SK-N-SH treated with all-trans-retinoic acid at 6 μM for 48 hours (cell line): ENCODE measurements at regions not wholly inside any gene's neighbourhood (a gene's known extent, or its start where the extent isn't known, plus 50 kb on each side); places are given as distances from the start of the nearest gene placed in this dataset.

Experiments
- ATAC-seq: fragments of 200-7000 bp; cut with Tn5 transposase; 3 replicates; pipeline ENCODE4 v1.9.1; 2020; ENCODE audit warnings: mild to moderate bottlenecking, moderate library complexity
- ARNTL ChIP-seq: fragments of 450-650 bp; formaldehyde crosslinking; IDR thresholded peaks from 2 replicates; pipeline ENCODE4 v1.5.0; 2020; ENCODE audit warnings: low read depth, mild to moderate bottlenecking, moderate library complexity, borderline replicate concordance
- BACH2 ChIP-seq: fragments of 250-450 bp; sonication (Bioruptor Pico); IDR thresholded peaks from 2 replicates; pipeline ENCODE4 v1.9.0; 2021; ENCODE audit warnings: mild to moderate bottlenecking, borderline replicate concordance
- CSDC2 ChIP-seq: fragments of 250-450 bp; sonication (Bioruptor Pico); IDR thresholded peaks from 2 replicates; pipeline ENCODE4 v1.5.0; 2020; ENCODE audit warnings: mild to moderate bottlenecking, moderate library complexity
- ESRRG ChIP-seq: fragments of 250-450 bp; sonication (Bioruptor Pico); IDR thresholded peaks from 2 replicates; pipeline ENCODE4 v1.6.1; 2021; ENCODE audit warnings: mild to moderate bottlenecking
- GLIS3 ChIP-seq: fragments of 250-450 bp; sonication (Bioruptor Pico); IDR thresholded peaks from 2 replicates; pipeline ENCODE4 v1.5.0; 2020; ENCODE audit warnings: mild to moderate bottlenecking, moderate library complexity
- ISL1 ChIP-seq: fragments of 250-450 bp; sonication (Bioruptor Pico); IDR thresholded peaks from 2 replicates; pipeline ENCODE4 v2.1.2; 2022; ENCODE audit warnings: mild to moderate bottlenecking, moderate library complexity
- OSR1 ChIP-seq: fragments of 250-450 bp; sonication (Bioruptor Pico); IDR thresholded peaks from 2 replicates; pipeline ENCODE4 v1.8.0; 2022; ENCODE audit warnings: moderate library complexity, mild to moderate bottlenecking, inconsistent platforms
- PPARA ChIP-seq: fragments of 250-450 bp; sonication (Bioruptor Pico); IDR thresholded peaks from 2 replicates; pipeline ENCODE4 v1.5.0; 2020; ENCODE audit warnings: mild to moderate bottlenecking, borderline replicate concordance
- RARB ChIP-seq: fragments of 250-450 bp; sonication (Bioruptor Pico); IDR thresholded peaks from 2 replicates; pipeline ENCODE4 v1.8.0; 2021; ENCODE audit warnings: mild to moderate bottlenecking, moderate library complexity
- SNAI2 ChIP-seq: fragments of 250-450 bp; sonication (Bioruptor Pico); IDR thresholded peaks from 2 replicates; pipeline ENCODE4 v1.5.0; 2020; ENCODE audit warnings: mild to moderate bottlenecking, moderate library complexity
- TOX ChIP-seq: fragments of 250-450 bp; sonication (Bioruptor Pico); IDR thresholded peaks from 2 replicates; pipeline ENCODE4 v1.8.0; 2021; ENCODE audit warnings: mild to moderate bottlenecking, moderate library complexity, borderline replicate concordance
- ZC3H10 ChIP-seq: fragments of 250-450 bp; sonication (Bioruptor Pico); IDR thresholded peaks from 2 replicates; pipeline ENCODE4 v1.5.1; 2021; ENCODE audit warnings: mild to moderate bottlenecking, moderate library complexity
- ZFP3 ChIP-seq: fragments of 250-450 bp; sonication (Bioruptor Pico); IDR thresholded peaks from 2 replicates; pipeline ENCODE4 v1.5.0; 2020; ENCODE audit warnings: mild to moderate bottlenecking, moderate library complexity
- ZFP30 ChIP-seq: fragments of 450-650 bp; formaldehyde crosslinking; IDR thresholded peaks from 2 replicates; pipeline ENCODE4 v1.5.0; 2022; ENCODE audit warnings: mild to moderate bottlenecking, moderate library complexity
- ZNF565 ChIP-seq: fragments of 450-650 bp; formaldehyde crosslinking; conservative IDR thresholded peaks from 2 replicates; pipeline ENCODE4 v1.5.0; 2020; ENCODE audit warnings: low read depth, mild to moderate bottlenecking, moderate library complexity
- ZNF70 ChIP-seq: fragments of 450-650 bp; formaldehyde crosslinking; IDR thresholded peaks from 2 replicates; pipeline ENCODE4 v1.5.0; 2020; ENCODE audit warnings: mild to moderate bottlenecking, moderate library complexity
- ZNF8 ChIP-seq: fragments of 450-650 bp; formaldehyde crosslinking; IDR thresholded peaks from 2 replicates; pipeline ENCODE4 v1.5.0; 2020; ENCODE audit warnings: mild to moderate bottlenecking, moderate library complexity
- TF ChIP-seq, protein P1 (sequence below): fragments of 250-450 bp; sonication (Bioruptor Pico); IDR thresholded peaks from 2 replicates; pipeline ENCODE4 v1.8.0; 2021; ENCODE audit warnings: low read depth, mild to moderate bottlenecking, moderate library complexity, borderline replicate concordance
- TF ChIP-seq, protein P2 (sequence below): fragments of 250-450 bp; sonication (Bioruptor Pico); IDR thresholded peaks from 2 replicates; pipeline ENCODE4 v1.5.1; 2020; ENCODE audit warnings: low read depth, mild to moderate bottlenecking, moderate library complexity
- TF ChIP-seq, protein P3 (sequence below): fragments of 250-450 bp; sonication (Bioruptor Pico); IDR thresholded peaks from 2 replicates; pipeline ENCODE4 v1.5.0; 2020; ENCODE audit warnings: mild to moderate bottlenecking, moderate library complexity
- TF ChIP-seq, protein P4 (sequence below): fragments of 250-450 bp; sonication (Bioruptor Pico); IDR thresholded peaks from 2 replicates; pipeline ENCODE4 v1.8.0; 2020; ENCODE audit warnings: mild to moderate bottlenecking, moderate library complexity, borderline replicate concordance
- TF ChIP-seq, protein P5 (sequence below): fragments of 250-450 bp; sonication (Bioruptor Pico); IDR thresholded peaks from 2 replicates; pipeline ENCODE4 v1.5.1; 2021; ENCODE audit warnings: mild to moderate bottlenecking, moderate library complexity

DNA sequence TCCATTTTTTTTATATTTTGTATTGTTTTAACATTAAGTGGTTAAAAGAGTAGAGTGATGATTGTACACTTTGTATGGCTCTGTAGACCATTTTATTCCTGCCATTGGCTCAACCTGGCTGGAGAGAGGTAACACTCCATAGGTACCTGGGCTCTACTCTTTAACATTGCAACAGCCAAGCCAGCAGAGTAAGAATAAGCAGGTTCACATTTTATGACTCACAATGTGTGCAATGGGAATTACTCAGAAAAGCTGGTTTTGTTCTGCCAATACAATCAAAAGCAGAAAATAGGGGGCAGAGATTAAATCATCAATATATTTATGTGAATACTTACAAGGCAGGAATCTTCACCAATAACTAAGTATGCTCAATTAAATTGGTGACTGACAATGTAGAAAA, 1324.0 kb downstream of the AMY1C start:
- ATAC-seq, result no peak
- TF ChIP-seq ESRRG (CRISPR knock-in tag), result no peak
- TF ChIP-seq, protein P1, sequence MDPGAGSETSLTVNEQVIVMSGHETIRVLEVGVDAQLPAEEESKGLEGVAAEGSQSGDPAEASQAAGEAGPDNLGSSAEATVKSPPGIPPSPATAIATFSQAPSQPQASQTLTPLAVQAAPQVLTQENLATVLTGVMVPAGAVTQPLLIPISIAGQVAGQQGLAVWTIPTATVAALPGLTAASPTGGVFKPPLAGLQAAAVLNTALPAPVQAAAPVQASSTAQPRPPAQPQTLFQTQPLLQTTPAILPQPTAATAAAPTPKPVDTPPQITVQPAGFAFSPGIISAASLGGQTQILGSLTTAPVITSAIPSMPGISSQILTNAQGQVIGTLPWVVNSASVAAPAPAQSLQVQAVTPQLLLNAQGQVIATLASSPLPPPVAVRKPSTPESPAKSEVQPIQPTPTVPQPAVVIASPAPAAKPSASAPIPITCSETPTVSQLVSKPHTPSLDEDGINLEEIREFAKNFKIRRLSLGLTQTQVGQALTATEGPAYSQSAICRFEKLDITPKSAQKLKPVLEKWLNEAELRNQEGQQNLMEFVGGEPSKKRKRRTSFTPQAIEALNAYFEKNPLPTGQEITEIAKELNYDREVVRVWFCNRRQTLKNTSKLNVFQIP (CRISPR knock-in tag), result no peak
- TF ChIP-seq RARB (CRISPR knock-in tag), result no peak
- TF ChIP-seq BACH2 (CRISPR knock-in tag), result no peak
- no peak for TF ChIP-seq ZNF8
- no peak for TF ChIP-seq CSDC2 (CRISPR knock-in tag)
- TF ChIP-seq, protein P2, sequence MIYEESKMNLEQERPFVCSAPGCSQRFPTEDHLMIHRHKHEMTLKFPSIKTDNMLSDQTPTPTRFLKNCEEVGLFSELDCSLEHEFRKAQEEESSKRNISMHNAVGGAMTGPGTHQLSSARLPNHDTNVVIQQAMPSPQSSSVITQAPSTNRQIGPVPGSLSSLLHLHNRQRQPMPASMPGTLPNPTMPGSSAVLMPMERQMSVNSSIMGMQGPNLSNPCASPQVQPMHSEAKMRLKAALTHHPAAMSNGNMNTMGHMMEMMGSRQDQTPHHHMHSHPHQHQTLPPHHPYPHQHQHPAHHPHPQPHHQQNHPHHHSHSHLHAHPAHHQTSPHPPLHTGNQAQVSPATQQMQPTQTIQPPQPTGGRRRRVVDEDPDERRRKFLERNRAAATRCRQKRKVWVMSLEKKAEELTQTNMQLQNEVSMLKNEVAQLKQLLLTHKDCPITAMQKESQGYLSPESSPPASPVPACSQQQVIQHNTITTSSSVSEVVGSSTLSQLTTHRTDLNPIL, result no peak
- TF ChIP-seq, protein P3, sequence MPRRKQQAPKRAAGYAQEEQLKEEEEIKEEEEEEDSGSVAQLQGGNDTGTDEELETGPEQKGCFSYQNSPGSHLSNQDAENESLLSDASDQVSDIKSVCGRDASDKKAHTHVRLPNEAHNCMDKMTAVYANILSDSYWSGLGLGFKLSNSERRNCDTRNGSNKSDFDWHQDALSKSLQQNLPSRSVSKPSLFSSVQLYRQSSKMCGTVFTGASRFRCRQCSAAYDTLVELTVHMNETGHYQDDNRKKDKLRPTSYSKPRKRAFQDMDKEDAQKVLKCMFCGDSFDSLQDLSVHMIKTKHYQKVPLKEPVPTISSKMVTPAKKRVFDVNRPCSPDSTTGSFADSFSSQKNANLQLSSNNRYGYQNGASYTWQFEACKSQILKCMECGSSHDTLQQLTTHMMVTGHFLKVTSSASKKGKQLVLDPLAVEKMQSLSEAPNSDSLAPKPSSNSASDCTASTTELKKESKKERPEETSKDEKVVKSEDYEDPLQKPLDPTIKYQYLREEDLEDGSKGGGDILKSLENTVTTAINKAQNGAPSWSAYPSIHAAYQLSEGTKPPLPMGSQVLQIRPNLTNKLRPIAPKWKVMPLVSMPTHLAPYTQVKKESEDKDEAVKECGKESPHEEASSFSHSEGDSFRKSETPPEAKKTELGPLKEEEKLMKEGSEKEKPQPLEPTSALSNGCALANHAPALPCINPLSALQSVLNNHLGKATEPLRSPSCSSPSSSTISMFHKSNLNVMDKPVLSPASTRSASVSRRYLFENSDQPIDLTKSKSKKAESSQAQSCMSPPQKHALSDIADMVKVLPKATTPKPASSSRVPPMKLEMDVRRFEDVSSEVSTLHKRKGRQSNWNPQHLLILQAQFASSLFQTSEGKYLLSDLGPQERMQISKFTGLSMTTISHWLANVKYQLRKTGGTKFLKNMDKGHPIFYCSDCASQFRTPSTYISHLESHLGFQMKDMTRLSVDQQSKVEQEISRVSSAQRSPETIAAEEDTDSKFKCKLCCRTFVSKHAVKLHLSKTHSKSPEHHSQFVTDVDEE (CRISPR knock-in tag), result no peak
- TF ChIP-seq TOX (CRISPR knock-in tag), result no peak
- TF ChIP-seq, protein P4, sequence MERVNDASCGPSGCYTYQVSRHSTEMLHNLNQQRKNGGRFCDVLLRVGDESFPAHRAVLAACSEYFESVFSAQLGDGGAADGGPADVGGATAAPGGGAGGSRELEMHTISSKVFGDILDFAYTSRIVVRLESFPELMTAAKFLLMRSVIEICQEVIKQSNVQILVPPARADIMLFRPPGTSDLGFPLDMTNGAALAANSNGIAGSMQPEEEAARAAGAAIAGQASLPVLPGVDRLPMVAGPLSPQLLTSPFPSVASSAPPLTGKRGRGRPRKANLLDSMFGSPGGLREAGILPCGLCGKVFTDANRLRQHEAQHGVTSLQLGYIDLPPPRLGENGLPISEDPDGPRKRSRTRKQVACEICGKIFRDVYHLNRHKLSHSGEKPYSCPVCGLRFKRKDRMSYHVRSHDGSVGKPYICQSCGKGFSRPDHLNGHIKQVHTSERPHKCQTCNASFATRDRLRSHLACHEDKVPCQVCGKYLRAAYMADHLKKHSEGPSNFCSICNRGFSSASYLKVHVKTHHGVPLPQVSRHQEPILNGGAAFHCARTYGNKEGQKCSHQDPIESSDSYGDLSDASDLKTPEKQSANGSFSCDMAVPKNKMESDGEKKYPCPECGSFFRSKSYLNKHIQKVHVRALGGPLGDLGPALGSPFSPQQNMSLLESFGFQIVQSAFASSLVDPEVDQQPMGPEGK (CRISPR knock-in tag), result no peak
- TF ChIP-seq OSR1 (CRISPR knock-in tag), result no peak
- TF ChIP-seq GLIS3 (CRISPR knock-in tag), result no peak
- no peak for TF ChIP-seq ISL1
- TF ChIP-seq ZNF70 (CRISPR knock-in tag), result no peak
- TF ChIP-seq ZC3H10 (CRISPR knock-in tag), result no peak

DNA sequence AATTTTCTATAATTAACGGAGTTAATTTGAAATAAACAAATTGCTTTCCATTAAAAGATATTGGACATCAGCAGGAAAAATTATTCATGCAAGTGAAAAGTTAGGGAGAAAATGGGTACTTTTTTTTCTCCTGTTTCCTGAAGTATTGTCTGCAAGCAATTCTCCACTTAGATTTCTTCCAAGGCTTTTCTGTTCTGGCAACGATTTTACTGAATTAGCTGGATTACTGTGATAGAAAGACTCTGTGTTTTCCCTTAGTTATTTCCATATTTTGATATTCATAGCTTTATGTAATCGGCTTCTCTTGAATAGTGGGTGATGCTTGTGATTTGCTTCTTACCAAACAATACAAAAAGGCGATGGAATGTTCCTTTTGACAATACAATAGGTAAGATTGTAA, 1333.9 kb downstream of the AMY1C start:
- ATAC-seq, result no peak
- TF ChIP-seq, protein P4 (CRISPR knock-in tag), result no peak
- TF ChIP-seq ZNF70 (CRISPR knock-in tag) (no peak), CSDC2 (CRISPR knock-in tag) (no peak), ZC3H10 (CRISPR knock-in tag) (no peak), PPARA (CRISPR knock-in tag) (no peak), RARB (CRISPR knock-in tag) (no peak), ESRRG (CRISPR knock-in tag) (no peak), BACH2 (CRISPR knock-in tag) (no peak), ZFP3 (CRISPR knock-in tag) (no peak), OSR1 (CRISPR knock-in tag) (no peak), GLIS3 (CRISPR knock-in tag) (no peak), SNAI2 (CRISPR knock-in tag) (no peak), ZFP30 (no peak), ZNF8 (no peak), ZNF565 (CRISPR knock-in tag) (no peak), TOX (CRISPR knock-in tag) (no peak), ISL1 (no peak), ARNTL (CRISPR knock-in tag) (no peak)
- TF ChIP-seq, protein P3 (CRISPR knock-in tag), result no peak
- TF ChIP-seq, protein P5, sequence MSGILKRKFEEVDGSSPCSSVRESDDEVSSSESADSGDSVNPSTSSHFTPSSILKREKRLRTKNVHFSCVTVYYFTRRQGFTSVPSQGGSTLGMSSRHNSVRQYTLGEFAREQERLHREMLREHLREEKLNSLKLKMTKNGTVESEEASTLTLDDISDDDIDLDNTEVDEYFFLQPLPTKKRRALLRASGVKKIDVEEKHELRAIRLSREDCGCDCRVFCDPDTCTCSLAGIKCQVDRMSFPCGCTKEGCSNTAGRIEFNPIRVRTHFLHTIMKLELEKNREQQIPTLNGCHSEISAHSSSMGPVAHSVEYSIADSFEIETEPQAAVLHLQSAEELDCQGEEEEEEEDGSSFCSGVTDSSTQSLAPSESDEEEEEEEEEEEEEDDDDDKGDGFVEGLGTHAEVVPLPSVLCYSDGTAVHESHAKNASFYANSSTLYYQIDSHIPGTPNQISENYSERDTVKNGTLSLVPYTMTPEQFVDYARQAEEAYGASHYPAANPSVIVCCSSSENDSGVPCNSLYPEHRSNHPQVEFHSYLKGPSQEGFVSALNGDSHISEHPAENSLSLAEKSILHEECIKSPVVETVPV (CRISPR knock-in tag), result no peak
- TF ChIP-seq, all 23 proteins: peak for 0
